Fibroblast of peridontal ligament (primary cell): ENCODE measurements at regions not wholly inside any gene's neighbourhood (a gene's known extent, or its start where the extent isn't known, plus 50 kb on each side); places are given as distances from the start of the nearest gene placed in this dataset.
"Not testable (repeated sequence)": the region's sequence is repeated elsewhere in the genome, so short reads cannot be mapped to it uniquely, and the experiment has no call there.

Experiments used
- DNase-seq: peaks from one replicate; pipeline ENCODE4 v3.0.0-alpha.2; 2010; ENCODE audit errors: extremely low read depth

DNA sequence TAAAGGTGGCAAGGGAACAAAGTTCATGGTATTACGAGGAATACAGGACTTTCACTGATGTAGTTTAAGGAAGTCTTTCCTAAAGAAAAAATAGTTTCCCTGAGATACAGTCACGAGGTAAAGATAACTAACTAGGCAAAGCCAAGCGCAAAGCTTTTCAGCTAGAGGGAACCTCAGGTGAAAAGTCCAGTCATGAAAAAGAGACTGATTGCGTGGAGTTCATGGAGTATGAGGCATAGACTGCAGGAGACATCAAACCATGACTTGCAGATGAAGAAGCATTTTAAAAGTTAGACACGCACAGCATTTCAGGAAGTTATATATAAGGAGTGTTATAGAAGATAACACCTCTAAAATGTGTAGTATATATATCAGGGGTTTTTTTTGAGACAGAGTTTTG is 205.6 kb upstream of the ZNF184 start:
- DNase-seq = no peak

DNA sequence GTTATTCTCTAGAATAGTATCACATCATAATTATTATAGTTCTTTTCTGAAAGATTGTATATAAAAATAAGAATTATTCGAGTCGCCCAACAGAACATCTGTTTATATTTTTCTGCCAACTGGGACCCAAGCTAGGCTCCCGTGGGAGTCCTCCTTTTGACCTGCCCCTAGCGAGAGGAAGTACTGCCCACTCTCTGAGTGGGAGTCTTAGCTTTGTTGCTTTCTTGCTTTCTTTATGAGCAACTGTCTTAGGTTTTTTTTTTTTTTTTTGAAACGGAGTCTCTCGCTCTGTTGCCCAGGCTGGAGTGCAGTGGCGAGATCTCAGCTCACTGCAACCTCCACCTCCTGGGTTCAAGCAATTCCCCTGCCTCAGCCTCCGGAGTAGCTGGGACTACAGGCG is 202.0 kb upstream of the ZNF184 start:
- DNase-seq = no peak

DNA sequence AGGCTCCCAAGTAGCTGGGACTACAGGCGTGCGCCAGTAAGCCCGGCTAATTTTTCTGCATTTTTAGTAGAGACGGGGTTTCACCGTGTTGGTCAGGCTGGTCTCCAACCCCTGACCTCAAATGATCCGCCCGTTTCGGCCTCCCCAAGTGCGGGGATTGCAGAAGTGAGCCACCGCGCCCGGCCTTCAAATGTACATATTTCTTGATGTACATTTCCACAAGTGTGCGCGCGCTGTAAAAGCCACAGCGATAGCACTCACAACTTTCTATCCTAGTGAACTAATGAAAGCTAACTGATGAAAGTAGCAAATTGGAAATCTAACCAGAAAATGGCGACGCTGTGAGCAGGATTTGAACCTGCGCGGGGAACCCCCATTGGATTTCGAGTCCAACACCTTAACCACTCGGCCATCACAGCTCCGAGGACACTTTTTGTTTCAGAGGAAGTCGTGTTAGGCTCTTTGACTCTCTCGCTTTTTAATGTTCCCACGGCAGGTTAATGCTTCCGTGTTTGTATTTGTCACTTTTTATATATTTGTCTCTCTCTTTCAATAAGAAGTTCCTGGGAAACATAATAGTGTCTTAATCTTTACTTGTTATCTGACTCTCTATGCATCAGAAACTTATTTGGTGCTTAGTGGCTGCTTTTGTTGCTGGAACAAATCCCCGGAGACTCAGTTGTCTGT is 199.4 kb upstream of the ZNF184 start:
- DNase-seq = peak; percentile 15

DNA sequence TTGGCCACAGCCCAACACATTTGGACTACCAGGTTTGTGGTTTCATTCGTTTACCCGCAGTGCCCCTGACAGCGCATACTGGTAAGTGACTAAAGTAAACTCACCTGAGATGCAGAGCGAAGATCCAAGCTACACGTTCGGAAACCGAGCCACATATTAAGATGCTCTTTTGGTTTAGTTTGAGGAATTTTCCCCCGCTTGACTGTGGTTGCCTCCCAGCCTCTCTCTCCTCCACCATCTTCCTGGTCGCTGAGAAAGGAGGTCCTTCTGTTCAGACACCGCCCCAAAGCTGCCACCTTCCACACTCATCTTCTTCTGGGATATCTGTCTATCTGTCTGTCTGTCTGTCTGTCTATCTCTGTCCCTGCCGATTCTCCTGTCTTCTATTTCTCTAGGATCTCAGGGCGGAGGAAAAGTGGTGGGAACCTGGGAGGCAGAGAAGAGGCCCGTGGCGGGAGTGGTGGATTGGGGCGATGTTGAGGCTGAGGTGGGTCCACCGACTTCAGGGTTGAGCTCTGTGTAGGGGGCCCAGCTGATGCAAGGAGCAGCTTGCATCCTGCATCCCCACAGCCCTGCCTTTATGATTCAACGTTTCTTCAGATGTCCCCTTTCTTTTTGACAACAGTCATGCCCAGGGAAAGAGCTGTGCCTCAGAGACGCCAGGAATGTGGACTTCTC is 196.9 kb upstream of the ZNF184 start:
- no peak for DNase-seq

DNA sequence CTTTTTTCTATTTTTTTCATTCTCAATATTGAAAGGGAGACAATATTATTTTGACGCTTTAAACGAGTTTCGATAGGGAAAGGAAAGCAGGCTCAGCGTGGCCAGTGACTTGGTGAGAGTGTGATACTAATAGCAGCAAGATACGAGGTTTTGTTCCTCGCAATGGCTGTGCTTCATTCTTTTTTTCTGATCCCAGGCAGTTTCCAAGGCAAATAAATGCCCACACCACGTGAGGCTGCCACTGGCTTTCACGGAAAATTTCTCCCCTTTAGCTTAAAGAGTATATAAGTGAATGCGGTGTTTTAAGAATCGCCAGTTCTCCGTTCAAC is 196.4 kb upstream of the ZNF184 start:
- no peak for DNase-seq

DNA sequence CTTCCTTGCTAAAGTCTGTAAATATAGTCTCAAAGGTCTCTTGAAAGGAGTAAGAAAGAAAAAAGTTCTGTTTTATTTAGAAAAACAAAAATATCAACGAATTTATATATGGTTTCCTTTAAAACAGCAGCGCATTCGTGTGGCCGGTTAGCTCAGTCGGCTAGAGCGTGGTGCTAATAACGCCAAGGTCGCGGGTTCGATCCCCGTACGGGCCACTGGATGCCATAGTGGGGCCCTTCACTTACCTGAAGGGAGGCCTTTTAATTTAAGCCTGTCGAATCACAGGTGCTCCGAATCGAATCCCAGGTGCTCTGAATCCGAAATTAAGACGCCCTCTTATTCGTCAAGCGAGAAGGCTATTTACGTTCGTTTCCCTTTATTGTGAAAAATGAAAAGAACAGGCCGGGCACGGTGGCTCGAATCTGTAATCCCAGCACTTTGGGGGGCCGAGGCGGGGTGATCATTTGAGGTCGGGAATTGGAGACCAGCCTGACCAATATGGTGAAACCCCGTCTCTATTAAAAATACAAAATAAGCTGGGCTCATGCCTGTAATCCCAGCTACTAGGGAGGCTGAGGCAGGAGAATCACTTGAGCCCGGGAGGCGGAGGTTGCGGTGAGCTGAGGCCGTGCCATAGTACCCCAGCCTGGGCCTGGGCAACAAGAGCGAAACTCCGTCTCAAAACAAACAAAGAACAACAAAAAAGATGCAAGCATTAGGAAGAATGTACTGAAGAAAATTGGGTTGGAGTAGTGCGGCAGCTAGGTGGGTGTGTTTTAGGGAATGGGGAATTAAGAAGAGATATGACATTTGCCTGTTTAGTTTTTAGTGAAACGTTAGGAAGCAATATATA is 195.8 kb upstream of the ZNF184 start:
- peak; percentile 62 for DNase-seq

DNA sequence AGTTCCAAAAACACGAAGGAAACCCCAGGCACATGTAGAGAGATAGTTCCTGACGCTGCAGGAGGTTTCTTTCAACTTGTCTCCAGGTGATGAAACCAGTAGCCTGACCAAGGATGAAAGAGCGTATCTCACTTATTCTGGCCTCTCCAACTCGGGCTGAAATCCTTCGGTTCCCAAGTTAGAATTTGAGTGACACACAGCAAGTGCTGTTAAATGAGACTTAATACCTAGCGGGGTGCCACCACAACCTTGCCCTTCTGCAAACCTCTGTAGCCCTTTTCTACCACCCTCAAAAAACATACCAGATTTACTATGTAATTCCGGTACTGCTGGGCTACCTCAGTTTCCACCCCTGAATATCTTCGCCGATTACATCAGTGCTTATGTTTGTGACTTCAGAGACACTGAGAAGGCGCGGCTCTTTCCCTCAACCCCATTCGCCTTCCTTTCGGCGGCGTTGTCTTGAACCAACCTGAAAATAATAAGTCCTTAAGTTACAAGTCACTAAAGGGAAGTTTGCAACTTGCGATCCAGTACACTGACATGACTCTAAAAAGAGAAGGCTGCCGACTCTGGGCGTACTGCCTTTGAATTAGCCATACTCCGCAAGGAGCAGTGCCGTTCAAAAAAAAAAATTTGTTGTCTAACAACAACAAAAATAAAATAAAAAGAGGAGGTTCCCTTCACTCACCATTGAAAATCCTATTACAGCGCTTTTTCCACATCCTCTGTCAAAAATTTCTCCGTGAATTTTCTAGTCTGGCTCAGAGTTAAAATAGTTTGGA is 194.9 kb upstream of the ZNF184 start:
- no peak for DNase-seq

DNA sequence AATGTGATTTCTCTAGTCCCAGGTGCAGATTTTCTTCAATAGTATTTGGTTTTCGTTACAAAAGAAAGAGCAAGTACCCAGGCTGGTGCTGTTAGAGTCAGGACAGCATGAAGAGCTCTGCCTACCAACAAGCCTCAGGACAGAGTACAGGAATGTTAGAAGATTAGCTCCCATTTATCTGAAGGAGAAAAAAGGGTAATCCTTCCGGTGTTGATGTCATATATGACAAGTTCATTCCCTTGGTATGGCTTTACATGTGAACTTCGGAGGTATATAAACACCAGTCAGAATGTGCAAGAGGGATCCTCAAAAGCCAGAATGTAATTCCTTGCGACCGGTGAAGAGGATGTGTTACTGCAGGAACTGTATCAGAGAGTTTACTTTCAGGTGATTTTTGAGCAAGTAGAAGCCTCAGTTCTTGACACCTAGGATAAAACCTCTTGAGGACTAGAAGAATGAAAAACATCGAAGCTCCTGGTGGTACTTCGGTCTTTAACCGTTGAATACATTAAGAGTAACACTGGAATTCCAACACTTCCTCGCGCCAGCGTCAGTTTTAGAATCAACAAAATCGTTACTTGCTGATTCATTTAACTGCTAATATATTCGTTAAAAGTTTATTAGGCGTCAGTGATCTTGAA is 194.2 kb upstream of the ZNF184 start:
- DNase-seq = no peak

DNA sequence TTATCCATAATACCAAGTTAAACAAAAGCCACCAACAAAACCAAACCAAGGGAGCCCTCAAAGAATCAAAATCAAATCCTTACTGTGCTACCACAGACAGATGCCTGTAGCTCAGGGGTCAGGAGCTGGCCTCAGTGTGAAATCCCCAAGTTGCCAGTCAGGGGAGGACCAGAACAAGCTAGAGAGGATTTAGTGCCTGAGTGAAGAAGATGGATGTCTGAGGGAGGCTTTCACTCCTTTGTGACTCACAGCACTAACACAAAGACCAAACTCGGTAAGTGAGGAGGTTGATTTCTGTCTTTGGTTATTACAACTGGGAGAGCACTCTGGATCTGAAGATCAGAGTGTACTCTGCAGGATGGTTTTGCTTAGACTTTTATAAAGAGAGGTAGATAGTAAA is 189.9 kb upstream of the ZNF184 start:
- no peak for DNase-seq

DNA sequence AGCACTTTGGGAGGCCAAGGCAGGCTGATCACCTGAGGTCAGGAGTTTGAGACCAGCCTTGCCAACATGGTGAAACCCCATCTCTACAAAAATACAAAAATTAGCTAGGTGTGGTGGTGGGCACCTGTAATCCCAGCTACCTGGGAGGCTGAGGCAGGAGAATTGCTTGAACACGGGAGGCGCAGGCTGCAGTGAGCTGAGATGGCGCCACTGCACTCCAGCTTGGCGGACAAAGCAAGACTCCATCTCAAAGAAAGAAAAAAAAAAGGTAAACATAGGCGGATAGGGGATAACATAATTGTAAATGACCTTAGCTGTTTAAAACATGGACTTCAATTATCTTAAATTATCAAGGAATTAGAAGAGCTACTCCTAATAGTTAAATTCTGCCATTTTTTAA is 189.3 kb upstream of the ZNF184 start:
- not testable (repeated sequence) for DNase-seq

DNA sequence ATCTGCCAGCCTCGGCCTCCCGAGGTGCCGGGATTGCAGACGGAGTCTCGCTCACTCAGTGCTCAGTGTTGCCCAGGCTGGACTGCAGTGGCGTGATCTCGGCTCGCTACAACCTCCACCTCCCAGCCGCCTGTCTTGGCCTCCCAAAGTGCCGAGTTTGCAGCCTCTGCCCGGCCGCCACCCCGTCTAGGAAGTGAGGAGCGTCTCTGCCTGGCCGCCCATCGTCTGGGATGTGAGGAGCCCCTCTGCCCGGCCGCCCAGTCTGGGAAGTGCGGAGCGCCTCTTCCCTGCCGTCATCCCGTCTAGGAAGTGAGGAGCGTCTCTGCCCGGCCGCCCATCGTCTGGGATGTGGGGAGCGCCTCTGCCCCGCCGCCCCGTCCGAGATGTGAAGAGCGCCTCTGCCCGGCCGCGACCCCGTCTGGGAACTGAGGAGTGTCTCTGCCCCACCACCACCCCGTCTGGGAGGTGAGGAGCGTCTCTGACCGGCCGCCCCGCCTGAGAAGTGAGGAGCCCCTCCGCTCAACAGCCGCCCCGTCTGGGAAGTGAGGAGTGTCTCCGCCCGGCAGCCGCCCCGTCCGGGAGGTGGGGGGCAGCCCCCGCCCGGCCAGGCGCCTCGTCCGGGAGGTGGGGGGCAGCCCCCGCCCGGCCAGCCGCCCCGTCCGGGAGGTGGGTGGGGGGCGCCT is 180.4 kb upstream of the ZNF184 start:
- DNase-seq = not testable (repeated sequence)

DNA sequence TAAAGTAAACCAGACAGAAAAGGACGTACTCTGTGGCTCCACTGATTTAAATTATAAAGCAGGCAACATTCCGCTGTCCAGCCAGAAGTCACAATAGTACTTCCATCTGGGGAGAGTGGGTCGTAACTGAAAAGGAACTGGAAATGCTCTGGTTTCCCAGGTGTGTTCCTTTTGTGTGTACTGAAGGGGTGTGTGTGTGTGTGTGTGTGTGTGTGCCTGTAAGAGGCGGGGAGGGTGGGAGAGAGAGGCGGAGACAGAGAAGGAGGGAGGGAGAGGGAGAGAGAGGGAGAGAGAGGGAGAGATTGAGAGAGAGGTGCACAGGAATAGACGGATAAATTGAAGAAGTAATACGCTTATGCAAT is 178.4 kb upstream of the ZNF184 start:
- no peak for DNase-seq

DNA sequence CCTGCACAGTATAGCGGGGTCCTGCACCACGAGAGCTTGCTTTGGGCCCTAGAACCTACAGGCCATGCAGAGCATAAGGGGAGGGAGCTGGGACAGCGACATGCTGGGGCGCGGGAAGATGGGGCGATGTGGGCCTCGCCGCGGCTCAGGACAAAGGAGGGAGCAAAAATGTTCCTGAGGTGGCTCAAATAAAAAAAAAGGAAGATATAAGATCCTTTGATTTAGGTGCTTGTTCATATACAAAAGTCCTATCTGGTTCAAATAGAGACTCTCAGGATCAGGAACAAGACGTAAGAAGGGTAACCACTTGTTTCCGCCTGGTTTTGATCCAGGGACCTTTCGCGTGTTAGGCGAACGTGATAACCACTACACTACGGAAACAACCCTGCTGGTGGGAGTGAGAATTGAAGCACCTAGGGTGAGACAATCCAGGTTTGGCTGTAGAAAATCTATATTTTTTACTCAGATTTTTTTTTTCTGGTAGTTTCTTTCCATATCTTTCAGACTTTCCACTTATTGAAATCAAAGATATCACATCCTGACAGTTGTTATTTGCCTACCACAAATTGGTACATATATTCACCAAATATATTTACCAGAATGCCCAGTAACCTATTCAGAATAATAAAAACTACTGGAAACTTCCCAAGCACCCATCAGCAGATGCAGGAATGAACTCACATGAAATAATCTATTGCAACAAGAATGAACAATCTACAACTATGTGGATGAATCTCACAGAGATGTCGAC is 177.9 kb upstream of the ZNF184 start:
- no peak for DNase-seq

DNA sequence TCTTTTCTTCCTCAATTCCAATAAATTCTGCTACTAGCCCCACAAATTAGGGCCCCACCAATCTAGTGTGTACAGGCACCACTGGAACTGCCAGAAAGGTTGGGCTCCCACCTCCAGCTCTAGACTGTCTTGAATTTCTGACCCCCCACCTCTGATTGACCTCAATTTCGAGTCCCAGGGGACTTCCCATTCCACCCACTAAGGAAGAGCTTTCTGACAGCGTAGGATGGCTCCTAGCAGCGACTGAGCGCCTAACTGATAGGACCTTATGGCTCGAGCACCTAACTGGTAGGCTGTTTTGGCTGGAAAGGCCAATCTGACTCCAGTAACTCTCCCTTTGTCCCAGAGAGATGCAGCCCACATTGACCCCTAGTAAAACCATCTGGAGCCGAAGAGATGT is 171.6 kb upstream of the ZNF184 start:
- no peak for DNase-seq

DNA sequence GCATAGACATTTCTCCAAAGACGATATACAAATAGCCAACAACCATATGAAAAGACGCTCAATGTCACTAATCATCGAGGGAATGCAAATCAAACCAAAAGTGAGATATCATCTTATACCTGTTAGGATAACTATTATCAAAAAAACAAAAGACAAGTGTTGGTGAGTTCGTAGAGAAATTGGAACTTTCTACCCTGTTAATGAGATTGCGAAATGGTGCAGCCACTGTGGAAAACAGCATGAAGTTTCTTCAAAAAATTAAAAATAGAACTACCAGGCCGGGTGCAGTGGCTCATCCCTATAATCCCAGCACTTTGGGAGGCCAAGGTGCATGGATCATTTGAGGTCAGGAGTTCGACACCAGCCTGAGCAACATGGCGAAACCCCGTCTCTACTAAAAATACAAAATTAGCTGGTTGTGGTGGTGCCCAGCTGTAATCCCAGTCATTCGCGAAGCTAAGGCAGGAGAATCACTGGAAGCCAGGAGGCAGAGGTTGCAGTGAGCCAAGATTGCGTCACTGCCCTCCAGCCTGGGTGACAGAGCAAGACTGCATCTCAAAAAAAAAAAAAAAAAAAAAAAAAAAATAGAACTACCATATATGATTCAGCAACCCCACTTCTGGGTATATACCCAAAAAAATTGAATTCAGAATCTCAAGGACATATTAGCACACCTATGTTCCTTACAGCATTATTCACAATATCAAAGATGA is 170.0 kb upstream of the ZNF184 start:
- DNase-seq = no peak

DNA sequence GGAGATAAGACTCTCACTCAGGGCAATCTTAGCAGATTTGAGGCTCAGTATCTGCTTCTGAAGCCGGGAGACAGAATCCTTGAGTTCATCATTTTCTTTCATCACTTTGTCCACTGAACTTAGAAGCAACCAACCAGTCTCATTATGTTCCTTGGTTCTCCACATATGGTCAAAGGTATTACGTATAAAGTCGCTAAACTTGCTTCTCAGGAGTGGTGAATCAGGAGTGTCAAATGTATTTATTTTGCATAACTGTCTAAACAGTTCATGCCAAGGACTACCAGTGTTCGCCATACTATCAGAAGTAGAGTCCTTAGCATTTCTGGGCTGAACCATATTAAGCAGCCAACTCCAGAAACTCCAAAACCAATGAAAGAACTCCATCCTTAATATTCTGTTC is 163.0 kb upstream of the ZNF184 start:
- not testable (repeated sequence) for DNase-seq

DNA sequence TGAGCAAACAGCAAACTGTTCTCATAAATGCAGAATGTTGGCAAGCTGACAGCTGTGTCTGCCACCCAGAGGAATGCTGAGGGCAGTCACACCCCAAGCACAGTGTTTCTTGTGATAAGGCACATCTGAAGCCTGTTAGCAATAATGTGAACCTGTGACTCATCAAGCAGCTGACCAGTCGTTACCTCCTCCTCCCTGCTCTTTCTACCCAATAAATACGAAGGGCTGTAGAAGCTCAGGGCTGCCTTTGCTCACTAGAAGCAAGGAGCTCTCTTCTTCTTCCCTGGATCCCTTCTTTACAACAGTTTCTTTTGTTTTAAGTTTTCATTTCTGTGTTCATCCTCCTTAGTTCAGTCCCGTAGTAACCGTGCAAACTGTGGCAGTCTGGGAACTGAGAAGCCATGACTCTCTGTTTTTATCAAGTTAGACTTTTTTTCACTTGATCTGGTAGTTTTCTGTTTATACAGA is 160.3 kb upstream of the ZNF184 start:
- not testable (repeated sequence) for DNase-seq

DNA sequence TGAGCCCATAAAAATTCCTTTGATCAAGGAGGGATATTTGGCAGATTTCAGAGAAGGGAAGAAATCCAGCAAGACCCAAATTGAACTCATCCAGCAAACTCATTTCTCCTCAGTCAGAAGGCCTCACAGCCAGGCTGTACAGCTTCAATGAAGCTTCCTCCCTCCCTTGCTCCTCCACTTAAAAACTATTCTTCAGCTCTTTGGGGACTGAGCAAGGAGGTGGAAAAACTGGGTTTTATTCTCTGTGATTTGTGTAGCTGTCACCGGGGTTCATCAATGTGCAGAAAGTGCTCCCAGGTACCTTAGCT is 158.7 kb upstream of the ZNF184 start:
- no peak for DNase-seq

DNA sequence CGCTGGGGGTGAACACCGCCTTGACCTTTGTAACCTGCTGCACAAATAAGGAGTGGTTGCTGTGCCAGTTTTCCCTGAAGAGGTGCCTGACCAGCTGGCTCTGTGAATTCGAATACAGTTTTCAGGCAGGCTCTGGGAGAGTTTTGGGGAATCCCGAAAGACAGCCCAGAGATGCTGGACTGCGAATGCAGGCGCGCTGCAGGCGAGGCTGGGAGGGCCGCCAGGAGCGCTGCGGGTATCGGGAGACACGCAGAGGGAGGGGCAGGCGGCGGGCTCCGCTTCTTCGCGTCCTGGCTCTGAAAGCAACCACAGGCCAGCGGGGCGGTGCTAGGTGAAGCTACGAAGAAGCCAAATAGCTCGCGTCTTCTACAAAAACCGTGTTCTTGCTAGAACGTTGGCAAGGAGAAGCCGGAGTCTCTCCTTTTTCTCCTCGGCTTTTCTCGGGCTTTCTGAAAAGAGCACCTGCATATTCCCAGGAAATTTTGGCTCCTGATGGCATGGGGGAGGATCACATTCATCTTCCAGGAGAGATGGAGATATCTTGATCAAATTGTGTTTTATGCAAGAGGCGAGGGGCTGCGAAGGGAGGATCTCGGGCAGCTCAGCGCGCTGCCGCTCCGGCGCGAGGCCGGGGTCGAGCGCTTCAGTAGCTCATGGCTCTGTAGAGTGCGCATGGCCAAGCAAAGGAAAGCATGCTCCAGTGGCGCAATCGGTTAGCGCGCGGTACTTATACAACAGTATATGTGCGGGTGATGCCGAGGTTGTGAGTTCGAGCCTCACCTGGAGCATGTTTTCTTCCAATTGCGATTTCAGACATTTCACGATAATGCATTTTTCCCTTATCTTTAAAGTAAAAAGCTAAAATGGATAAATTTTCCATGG is 158.1 kb upstream of the ZNF184 start:
- peak; percentile 11 for DNase-seq
